ENCODE measurements at regions not wholly inside any gene's neighbourhood (a gene's known extent, or its start where the extent isn't known, plus 50 kb on each side); places are given as distances from the start of the nearest gene placed in this dataset.

- POLR2A ChIA-PET (ENCODE audit: partially characterized antibody), result no interaction called here
- H3K23me2 ChIP-seq (ENCODE audit: low read depth, low read length), result no peaks in the 10 kb centered on the region
- H4K20me1 ChIP-seq (replicated peaks in 1 of 2; ENCODE audit: control insufficient read depth in 1 of 2, insufficient read depth in 2 of 2, low read length in 2 of 2), result no peaks in the 10 kb centered on the region
- H3K4me2 ChIP-seq (ENCODE audit: insufficient read depth in 1 of 2, low read depth in 2 of 2, low read length in 2 of 2), result no peak overlapping the region
- no peaks in the 10 kb centered on the region for H3K4me1 ChIP-seq (replicated peaks in 1 of 4; ENCODE audit: control insufficient read depth in 3 of 4, insufficient read depth in 4 of 4, low read length in 3 of 4)
- H4K8ac ChIP-seq (ENCODE audit: extremely low read depth, insufficient read depth, low read length), result no peak overlapping the region
- no peak overlapping the region for H3K27ac ChIP-seq (ENCODE audit: low read depth, low read length)
- no peak overlapping the region for H2BK15ac ChIP-seq (ENCODE audit: low read length)
- no peaks in the 10 kb centered on the region for H3K36me3 ChIP-seq (ENCODE audit: control insufficient read depth in 2 of 4, insufficient read depth in 4 of 4, low read length in 3 of 4)
- H3K9me3 ChIP-seq (ENCODE audit: insufficient read depth in 2 of 2, low read depth in 1 of 2, low read length in 1 of 2), result no peaks in the 10 kb centered on the region
- H3K4ac ChIP-seq (replicated peaks; ENCODE audit: insufficient read length, low read depth, low read length), result no peak overlapping the region
- no peak for DNase-seq (ENCODE audit: low read depth in 1 of 2, low spot score in 2 of 2)
- H3K79me1 ChIP-seq (ENCODE audit: low read depth, low read length), result no peaks in the 10 kb centered on the region
- H3K18ac ChIP-seq (ENCODE audit: extremely low read depth, low read length), result no peak overlapping the region
- H2BK12ac ChIP-seq (ENCODE audit: low read depth, low read length), result no peak overlapping the region
- no peak overlapping the region for H3K4me3 ChIP-seq (ENCODE audit: extremely low read depth in 1 of 4, insufficient read depth in 2 of 4, low read depth in 3 of 4, low read length in 4 of 4)
- no peak overlapping the region for H4K5ac ChIP-seq (ENCODE audit: insufficient read length, low read depth, low read length)
- H3K9ac ChIP-seq (replicated peaks in 1 of 4; ENCODE audit: extremely low read depth in 1 of 4, low read depth in 3 of 4, low read length in 3 of 4), result no peak overlapping the region
- no peak overlapping the region for H3K14ac ChIP-seq (ENCODE audit: insufficient read length)
- H2BK120ac ChIP-seq (replicated peaks; ENCODE audit: low read depth, low read length), result no peak overlapping the region
- H3K23ac ChIP-seq (ENCODE audit: insufficient read length), result no peak overlapping the region
- no peaks in the 10 kb centered on the region for H3K79me2 ChIP-seq (ENCODE audit: control insufficient read depth in 1 of 2, insufficient read depth in 2 of 2, low read length in 2 of 2)
- H2AK5ac ChIP-seq (ENCODE audit: low read depth, low read length), result no peak overlapping the region
- no peak overlapping the region for H3K56ac ChIP-seq (replicated peaks; ENCODE audit: insufficient read length, low read depth, low read length)
- TF ChIP-seq TAF7 (optimal IDR thresholded peaks at IDR 0.05; ENCODE audit: borderline replicate concordance, low read depth, low read length) (no peak), E2F6 (IDR thresholded peaks at IDR 0.05) (no peak), CTCF (IDR thresholded peaks at IDR 0.05; ENCODE audit: control extremely low read depth in 1 of 3, insufficient read depth in 1 of 3, low read depth in 1 of 3, low read length in 3 of 3) (no peak), SAP30 (IDR thresholded peaks at IDR 0.05; ENCODE audit: insufficient read depth, insufficient replicate concordance, low read length) (no peak), ASH2L (IDR thresholded peaks at IDR 0.05; ENCODE audit: low read length) (no peak), NANOG (IDR thresholded peaks at IDR 0.05; ENCODE audit: insufficient read depth, low read depth, low read length, poor library complexity, severe bottlenecking) (no peak), KDM5A (IDR thresholded peaks at IDR 0.05; ENCODE audit: low read length) (no peak), CHD1 (IDR thresholded peaks at IDR 0.05; ENCODE audit: low read depth, low read length) (no peak), ATF3 (IDR thresholded peaks at IDR 0.05; ENCODE audit: insufficient read depth, low read depth, low read length) (no peak), USF2 (IDR thresholded peaks at IDR 0.05; ENCODE audit: low read length) (no peak), NRF1 (IDR thresholded peaks at IDR 0.05; ENCODE audit: low read depth, low read length) (no peak)
- H2AFZ ChIP-seq (ENCODE audit: low read length), result no peak overlapping the region
- H3K27me3 ChIP-seq (replicated peaks in 1 of 4; ENCODE audit: control insufficient read depth in 3 of 4, extremely low read depth in 1 of 4, insufficient read depth in 3 of 4, low read length in 3 of 4), result no peaks in the 10 kb centered on the region
- CTCF ChIA-PET (ENCODE audit: partially characterized antibody), result no interaction called here
- no peak for FAIRE-seq
- H4K91ac ChIP-seq (replicated peaks; ENCODE audit: insufficient read length, low read length), result no peak overlapping the region
- H2BK5ac ChIP-seq (ENCODE audit: low read depth, low read length), result no peak overlapping the region
- H2BK20ac ChIP-seq (ENCODE audit: low read length), result no peak overlapping the region
Observed at GRCh38 chr7:85343484-85343883, 156.6 kb upstream of the SEMA3D start.

Data from H1 (cell line).